ENCODE measurements at regions not wholly inside any gene's neighbourhood (a gene's known extent, or its start where the extent isn't known, plus 50 kb on each side); places are given as distances from the start of the nearest gene placed in this dataset.

- FAIRE-seq (peak; percentile 5), DNase-seq (ENCODE audit: extremely low spot score, insufficient read length, low read depth) (no peak)
These were observed 64.7 kb upstream of the XCR1 start for GRCh38 chr3:46091741-46092701.

DNA sequence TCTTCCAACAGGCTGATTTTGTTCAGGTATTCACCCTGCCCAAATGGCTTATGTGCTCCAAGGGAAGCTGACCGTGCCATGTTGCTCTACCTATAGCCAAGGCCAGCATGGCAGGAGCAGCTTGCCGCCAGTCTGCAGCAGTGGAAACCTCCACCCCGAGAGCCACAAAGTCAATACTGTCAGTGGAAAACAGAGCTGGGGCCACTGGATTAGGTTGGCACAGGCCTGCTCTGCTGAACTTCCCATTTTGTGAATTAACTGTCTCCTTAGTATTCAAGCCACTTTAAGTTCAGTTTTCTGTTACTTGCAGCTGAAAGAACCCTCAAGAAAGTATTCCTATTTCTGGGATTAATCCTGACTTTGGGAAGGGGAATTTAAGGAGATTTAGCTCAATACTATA lies 63.8 kb upstream of the XCR1 start:
- FAIRE-seq (no peak), DNase-seq (ENCODE audit: extremely low spot score, insufficient read length, low read depth) (no peak)

- FAIRE-seq, result peak; percentile 18
- DNase-seq (ENCODE audit: extremely low spot score, insufficient read length, low read depth), result no peak
These were observed 62.9 kb upstream of the XCR1 start for GRCh38 chr3:46090161-46090591.

DNA sequence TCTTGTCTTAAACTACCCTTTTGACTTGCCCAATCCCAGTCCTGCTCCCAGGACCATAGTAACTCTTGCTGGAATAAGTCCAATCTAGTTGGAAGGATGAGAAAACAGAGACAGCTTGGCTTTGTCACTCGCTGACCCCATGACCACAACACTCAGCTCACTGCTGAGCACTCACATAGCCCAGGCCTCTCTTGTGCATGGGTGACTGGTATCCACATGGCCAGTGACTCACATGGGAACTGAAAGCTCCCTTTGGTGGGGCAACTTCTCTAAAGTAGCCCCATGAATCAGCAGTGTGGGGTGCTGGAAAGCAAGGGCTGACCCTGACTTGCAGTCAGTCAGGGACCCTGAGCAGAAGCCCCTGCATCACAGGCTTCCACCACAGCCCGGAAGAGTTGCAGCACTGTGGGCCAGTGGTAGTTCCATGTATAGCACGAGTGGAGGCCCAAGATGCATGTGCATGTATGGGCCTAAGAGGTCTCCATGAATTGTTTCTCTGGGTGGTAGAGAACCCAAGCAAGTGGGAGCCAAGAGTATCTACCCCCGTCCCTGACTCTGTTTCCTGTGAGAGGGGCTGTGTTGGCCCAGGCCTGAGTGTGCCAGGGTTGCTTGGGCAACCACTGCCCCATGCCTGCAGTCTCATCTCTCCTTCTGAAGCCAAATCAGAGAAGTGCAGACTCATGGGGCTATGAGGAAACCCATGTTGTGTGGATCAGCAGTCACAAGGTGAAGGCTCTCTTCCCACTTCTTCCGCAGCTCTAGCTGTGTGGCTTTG lies 62.1 kb upstream of the XCR1 start:
- DNase-seq (ENCODE audit: extremely low spot score, insufficient read length, low read depth), result no peak
- FAIRE-seq, result peak; percentile 89

DNA sequence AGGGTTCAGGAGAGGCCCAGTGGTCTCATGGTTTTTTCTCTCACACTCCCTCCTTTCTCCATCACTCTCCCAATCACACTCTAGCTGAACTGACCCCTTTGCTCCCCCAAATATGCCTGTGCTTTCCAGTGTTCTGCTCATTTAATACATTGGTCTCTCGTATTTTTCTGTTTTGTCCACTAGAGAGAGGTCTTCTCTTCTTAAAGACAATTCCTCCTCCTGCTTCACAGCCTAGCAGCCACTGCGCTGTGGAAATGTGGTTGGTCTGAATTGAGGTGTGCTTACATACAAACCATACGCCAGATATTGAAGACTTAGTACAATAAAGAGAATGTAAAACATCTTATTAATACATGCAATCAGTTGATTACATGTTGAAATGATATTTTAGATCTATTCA lies 60.6 kb upstream of the XCR1 start:
- no peak for DNase-seq (ENCODE audit: extremely low spot score, insufficient read length, low read depth)
- peak; percentile 69 for FAIRE-seq

DNA sequence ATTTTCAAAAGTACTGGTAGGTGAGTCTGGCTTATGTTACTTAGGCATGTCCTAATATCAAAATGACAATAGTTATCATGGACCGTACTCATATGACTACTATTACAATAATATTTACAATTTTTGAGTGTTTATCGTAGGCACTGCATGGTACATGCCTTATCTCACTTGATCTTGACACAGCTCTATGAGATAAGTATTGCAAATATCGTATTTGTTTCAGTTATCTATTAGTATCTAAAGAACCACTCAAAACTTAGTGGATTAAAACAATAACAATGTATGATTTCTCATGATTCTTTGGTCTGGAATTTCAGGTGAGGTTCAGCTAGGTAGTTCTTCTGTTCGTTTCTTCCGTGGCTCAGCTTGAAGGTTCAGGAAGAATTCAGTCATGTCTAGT lies 59.7 kb upstream of the XCR1 start:
- FAIRE-seq (no peak), DNase-seq (ENCODE audit: extremely low spot score, insufficient read length, low read depth) (no peak)

DNA sequence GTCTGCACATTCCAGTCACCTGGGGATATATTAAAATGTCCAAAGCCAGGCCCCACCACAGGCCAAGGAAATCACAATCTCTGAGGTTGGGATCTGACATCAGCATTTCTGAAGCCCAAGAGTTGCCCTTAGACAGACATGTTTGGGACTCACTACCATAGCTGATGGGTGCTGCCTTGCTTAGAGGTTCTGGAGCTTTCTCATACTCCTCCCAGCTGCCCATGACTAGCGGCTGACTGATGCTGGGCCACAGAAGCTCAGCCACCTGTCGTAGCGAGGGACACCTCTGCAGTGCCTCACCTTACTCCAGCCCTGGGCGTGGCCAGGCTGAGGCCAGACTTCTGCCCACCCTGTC lies 58.8 kb upstream of the XCR1 start:
- DNase-seq (ENCODE audit: extremely low spot score, insufficient read length, low read depth), result no peak
- FAIRE-seq, result no peak

DNA sequence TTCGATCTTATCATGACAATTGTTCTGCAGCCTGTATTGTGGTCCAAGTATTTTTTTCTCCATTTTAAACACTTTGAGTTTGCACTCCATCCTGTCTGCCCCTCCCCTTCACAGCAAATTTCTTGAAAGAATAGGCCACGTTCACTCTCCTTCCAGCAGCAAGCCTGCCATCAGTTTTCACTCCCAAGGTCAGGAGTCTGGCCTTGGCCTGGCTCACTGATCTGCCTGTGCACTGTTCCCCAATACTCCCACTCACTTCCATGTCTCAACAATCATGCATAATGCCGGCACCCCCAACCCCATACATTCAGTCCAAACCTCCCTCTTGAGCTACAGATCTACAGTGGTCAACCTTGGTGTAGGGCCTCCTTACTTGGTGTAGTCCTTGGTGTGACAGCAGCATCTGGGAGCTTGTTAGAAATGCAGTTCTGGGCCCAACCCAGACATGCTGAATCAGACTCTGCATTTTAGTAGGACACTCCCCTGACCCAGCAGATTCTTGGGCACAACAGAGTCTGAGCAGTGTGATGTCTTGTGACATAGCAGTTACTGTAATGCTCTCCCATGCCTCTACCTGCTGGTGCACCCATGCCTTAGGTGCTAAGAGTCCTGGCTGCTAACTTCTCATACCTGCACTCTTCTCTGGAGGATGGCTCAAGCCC lies 58.3 kb upstream of the XCR1 start:
- no peak for FAIRE-seq
- DNase-seq (ENCODE audit: extremely low spot score, insufficient read length, low read depth), result no peak

GRCh38 chr3:46083956-46084355 lies 56.7 kb upstream of the XCR1 start:
- FAIRE-seq, result no peak
- DNase-seq (ENCODE audit: extremely low spot score, insufficient read length, low read depth), result no peak

DNA sequence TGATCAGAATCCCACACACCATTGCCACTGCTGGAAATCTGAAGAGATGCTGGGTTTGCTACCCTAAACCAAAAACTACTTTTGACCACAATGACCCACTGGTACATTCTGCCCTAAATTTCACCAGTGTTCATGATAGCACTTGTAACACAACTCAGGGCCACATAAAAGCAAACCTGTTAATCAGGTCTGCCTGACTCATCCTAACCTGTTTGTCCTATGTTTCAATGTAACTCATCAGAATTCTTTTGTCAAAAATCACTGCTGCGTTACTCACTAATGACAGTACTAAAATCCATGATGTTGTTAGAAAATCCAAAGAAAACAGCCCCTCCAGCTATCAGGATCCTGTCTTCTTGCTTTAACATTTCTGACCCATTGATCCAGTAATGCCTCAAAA lies 55.6 kb upstream of the XCR1 start:
- FAIRE-seq (no peak), DNase-seq (ENCODE audit: extremely low spot score, insufficient read length, low read depth) (no peak)

GRCh38 chr3:46082021-46082420 lies 54.7 kb upstream of the XCR1 start:
- DNase-seq (ENCODE audit: extremely low spot score, insufficient read length, low read depth) (no peak), FAIRE-seq (no peak)

- DNase-seq (ENCODE audit: extremely low spot score, insufficient read length, low read depth) (no peak), FAIRE-seq (no peak)
These were observed 53.7 kb upstream of the XCR1 start for GRCh38 chr3:46080969-46081345.

- no peak for DNase-seq (ENCODE audit: extremely low spot score, insufficient read length, low read depth)
- FAIRE-seq, result no peak
These were observed 53.1 kb upstream of the XCR1 start for GRCh38 chr3:46080124-46080968.

DNA sequence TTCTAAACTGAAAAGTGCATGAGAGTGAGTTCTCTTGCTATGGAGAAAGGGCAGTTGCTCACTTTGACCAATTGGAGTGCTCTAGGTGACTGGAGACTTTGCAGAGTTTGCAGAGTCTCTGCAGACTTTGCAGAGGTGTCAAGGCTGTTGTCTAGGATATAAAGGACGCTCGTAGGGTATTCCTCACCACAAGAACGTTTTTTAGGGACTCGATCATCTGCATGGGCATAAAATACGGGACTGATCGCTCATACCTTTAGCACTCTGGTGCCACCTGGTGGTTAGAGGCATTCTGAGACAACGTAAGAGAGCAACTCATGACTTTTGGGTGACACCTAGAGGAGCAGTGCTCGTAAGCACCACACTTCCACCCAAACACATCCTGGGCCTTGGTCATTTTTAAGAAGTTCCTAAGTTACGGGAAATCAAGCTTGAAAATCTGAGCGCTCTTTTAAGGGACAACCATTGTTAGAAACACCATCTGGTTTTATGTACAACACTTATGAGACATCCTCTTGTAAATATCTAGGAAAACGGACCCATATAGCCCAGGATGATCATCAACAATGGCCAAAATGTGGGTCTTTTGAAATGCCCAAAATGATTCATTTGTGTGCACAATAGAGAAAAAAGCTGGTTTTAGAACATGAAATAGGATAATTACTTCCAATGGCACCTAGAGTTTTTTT lies 51.6 kb upstream of the XCR1 start:
- DNase-seq (ENCODE audit: extremely low spot score, insufficient read length, low read depth) (no peak), FAIRE-seq (peak; percentile 93)

Data from GM18507 (cell line).